Smooth muscle cell (in vitro differentiated cells): ENCODE measurements at regions not wholly inside any gene's neighbourhood (a gene's known extent, or its start where the extent isn't known, plus 50 kb on each side); places are given as distances from the start of the nearest gene placed in this dataset.

Experiments used
- DNase-seq: peaks from one replicate; lab custom pipeline; 2025; ENCODE audit not compliant: unreplicated experiment; lab: John Stamatoyannopoulos, UW
- H2AFZ ChIP-seq: fragments of 200-600 bp; sonication (generic); 2 replicates; pipeline ENCODE4 v1.6.0; 2016; ENCODE audit warnings: antibody characterized with exemption, low read depth, mild to moderate bottlenecking
- H3F3A ChIP-seq: fragments of 200-600 bp; sonication (generic); 2 replicates; pipeline ENCODE4 v1.6.0; 2017; ENCODE audit warnings: antibody characterized with exemption, low read depth
- H3K27ac ChIP-seq: fragments of 200-600 bp; sonication (generic); 2 replicates; pipeline ENCODE4 v1.5.1; 2016; ENCODE audit warnings: low read depth, mild to moderate bottlenecking
- H3K27me3 ChIP-seq: fragments of 200-600 bp; sonication (generic); 2 replicates; pipeline ENCODE4 v1.6.1; 2016; ENCODE audit warnings: low read depth, mild to moderate bottlenecking
- H3K36me3 ChIP-seq: fragments of 200-600 bp; sonication (generic); 2 replicates; pipeline ENCODE4 v1.5.1; 2016; ENCODE audit warnings: low read depth
- H3K4me1 ChIP-seq: fragments of 200-600 bp; sonication (generic); 2 replicates; pipeline ENCODE4 v1.5.1; 2016; ENCODE audit warnings: low read depth
- H3K4me2 ChIP-seq: fragments of 200-600 bp; sonication (generic); 2 replicates; pipeline ENCODE4 v1.6.0; 2016; ENCODE audit warnings: mild to moderate bottlenecking
- H3K4me3 ChIP-seq: fragments of 200-600 bp; sonication (generic); 2 replicates; pipeline ENCODE4 v1.5.1; 2016; ENCODE audit warnings: mild to moderate bottlenecking
- H3K79me2 ChIP-seq: fragments of 200-600 bp; sonication (generic); 2 replicates; pipeline ENCODE4 v1.6.0; 2016; ENCODE audit warnings: low read depth, mild to moderate bottlenecking
- H3K9ac ChIP-seq: fragments of 200-600 bp; sonication (generic); 2 replicates; pipeline ENCODE4 v1.6.0; 2016; ENCODE audit warnings: low read depth
- H3K9me3 ChIP-seq: fragments of 200-600 bp; sonication (generic); replicated peaks from 2 replicates; pipeline ENCODE4 v1.5.1; 2016; ENCODE audit warnings: low read depth
- H4K20me1 ChIP-seq: fragments of 200-600 bp; sonication (generic); 2 replicates; pipeline ENCODE4 v1.6.0; 2016; ENCODE audit warnings: low read depth
- WGBS: methylation state at CpG from one replicate; pipeline ENCODE4 v1.1.7; 2016; ENCODE audit warnings: low lambda C conversion rate; 5-methylcytosine and 5-hydroxymethylcytosine counted together
- TF ChIP-seq, protein P1 (sequence below): fragments of 200-600 bp; sonication (generic); IDR thresholded peaks from 2 replicates; pipeline ENCODE4 v1.5.1; 2017; ENCODE audit warnings: borderline replicate concordance, mild to moderate bottlenecking, antibody characterized with exemption; ENCODE audit not compliant: insufficient read depth, poor library complexity, severe bottlenecking

DNA sequence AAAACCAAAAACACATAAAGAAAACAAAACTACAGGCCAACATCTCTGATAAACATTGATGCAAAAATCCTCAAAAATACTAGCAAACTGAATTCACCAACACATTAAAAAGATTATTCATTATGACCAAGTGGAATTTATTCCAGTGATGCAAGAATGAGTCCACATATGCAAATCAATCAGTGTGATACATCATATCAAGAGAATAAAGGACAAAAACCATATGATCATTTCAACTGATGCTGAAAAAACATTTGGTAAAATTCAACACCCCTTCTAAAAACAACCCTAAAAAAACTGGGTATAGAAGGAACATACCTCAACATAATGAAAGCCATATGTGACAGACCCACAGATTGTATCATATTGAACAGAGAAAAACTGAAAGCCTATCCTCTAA, 265.6 kb upstream of the DCBLD2 start:
- H3K4me1 ChIP-seq = no peaks in the 10 kb centered on the region
- no peak overlapping the region for H3K4me2 ChIP-seq
- H2AFZ ChIP-seq = no peak overlapping the region
- no peaks in the 10 kb centered on the region for H3K9me3 ChIP-seq
- TF ChIP-seq, protein P1, sequence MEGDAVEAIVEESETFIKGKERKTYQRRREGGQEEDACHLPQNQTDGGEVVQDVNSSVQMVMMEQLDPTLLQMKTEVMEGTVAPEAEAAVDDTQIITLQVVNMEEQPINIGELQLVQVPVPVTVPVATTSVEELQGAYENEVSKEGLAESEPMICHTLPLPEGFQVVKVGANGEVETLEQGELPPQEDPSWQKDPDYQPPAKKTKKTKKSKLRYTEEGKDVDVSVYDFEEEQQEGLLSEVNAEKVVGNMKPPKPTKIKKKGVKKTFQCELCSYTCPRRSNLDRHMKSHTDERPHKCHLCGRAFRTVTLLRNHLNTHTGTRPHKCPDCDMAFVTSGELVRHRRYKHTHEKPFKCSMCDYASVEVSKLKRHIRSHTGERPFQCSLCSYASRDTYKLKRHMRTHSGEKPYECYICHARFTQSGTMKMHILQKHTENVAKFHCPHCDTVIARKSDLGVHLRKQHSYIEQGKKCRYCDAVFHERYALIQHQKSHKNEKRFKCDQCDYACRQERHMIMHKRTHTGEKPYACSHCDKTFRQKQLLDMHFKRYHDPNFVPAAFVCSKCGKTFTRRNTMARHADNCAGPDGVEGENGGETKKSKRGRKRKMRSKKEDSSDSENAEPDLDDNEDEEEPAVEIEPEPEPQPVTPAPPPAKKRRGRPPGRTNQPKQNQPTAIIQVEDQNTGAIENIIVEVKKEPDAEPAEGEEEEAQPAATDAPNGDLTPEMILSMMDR = no peak
- no peaks in the 10 kb centered on the region for H3F3A ChIP-seq
- H3K27ac ChIP-seq = no peak overlapping the region
- H3K9ac ChIP-seq = no peak overlapping the region
- DNase-seq = no peak
- H3K27me3 ChIP-seq = no peaks in the 10 kb centered on the region
- H4K20me1 ChIP-seq = no peaks in the 10 kb centered on the region
- no peak overlapping the region for H3K4me3 ChIP-seq
- no peaks in the 10 kb centered on the region for H3K79me2 ChIP-seq
- H3K36me3 ChIP-seq = no peaks in the 10 kb centered on the region

GRCh38 chr3:99163314-99163713, 261.8 kb upstream of the DCBLD2 start:
- Histone ChIP-seq H3K27ac (no peak overlapping the region), H3K9ac (no peak overlapping the region), H3K4me2 (no peak overlapping the region), H3K4me3 (no peak overlapping the region), H4K20me1 (no peaks in the 10 kb centered on the region), H3F3A (no peaks in the 10 kb centered on the region), H3K9me3 (peaks cover 7% of the 10 kb centered on the region), H3K79me2 (no peaks in the 10 kb centered on the region), H3K27me3 (no peaks in the 10 kb centered on the region), H3K4me1 (no peaks in the 10 kb centered on the region), H2AFZ (no peak overlapping the region), H3K36me3 (no peaks in the 10 kb centered on the region)
- 94% methylated on average over 3 of the region's 3 CpGs for WGBS
- no peak for DNase-seq
- TF ChIP-seq, protein P1 = no peak

DNA sequence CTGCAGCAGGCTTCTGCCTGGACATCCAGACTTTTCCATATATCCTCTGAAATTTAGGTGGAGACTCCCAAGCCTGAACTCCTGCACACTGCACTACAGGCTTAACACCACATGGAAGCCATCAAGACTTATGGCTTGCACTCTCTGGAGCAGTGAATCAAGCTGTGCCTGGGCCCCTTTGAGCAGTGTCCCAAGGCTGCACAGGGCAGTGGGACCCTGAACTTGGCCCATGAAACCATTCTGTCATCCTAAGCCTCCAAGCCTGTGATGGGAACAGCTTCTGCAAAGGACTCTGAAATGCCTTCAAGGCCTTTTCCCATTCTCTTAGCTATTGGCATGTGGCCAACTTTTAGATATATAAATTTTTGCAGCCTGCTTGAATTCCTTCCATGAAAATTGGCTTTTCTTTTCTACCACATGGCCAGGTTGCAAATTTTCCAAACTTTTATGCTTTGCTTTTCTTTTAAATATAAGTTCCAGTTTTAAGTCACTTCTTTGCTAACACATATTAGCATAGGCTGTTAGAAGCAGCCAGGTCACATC, 257.8 kb upstream of the DCBLD2 start:
- DNase-seq = no peak
- peaks cover 7% of the 10 kb centered on the region for H3K9me3 ChIP-seq
- H4K20me1 ChIP-seq = no peaks in the 10 kb centered on the region
- H2AFZ ChIP-seq = no peak overlapping the region
- H3K4me3 ChIP-seq = no peak overlapping the region
- H3K27me3 ChIP-seq = no peaks in the 10 kb centered on the region
- H3K79me2 ChIP-seq = no peaks in the 10 kb centered on the region
- H3K4me1 ChIP-seq = no peaks in the 10 kb centered on the region
- H3K4me2 ChIP-seq = no peak overlapping the region
- H3F3A ChIP-seq = no peaks in the 10 kb centered on the region
- H3K27ac ChIP-seq = no peak overlapping the region
- TF ChIP-seq, protein P1 = no peak
- H3K36me3 ChIP-seq = no peaks in the 10 kb centered on the region
- no peak overlapping the region for H3K9ac ChIP-seq

DNA sequence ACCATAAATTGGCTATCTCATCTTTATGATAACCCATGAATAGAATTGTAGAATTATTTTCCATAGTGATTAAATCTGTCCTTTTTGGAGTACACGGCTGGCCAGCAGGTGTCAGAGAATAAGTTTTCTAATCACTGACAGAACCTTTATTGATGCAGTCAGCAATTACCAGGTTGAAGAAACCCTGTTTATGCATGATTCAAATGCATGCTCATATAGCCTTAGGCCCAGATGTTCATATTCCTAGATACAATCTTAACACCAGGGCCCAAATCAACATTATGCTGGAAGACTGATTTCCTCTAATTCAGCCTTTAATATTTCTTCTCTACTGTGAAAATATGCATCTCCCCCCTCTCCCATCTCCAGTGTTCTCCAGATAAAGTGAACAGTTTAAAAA, 243.5 kb upstream of the DCBLD2 start:
- H3K4me2 ChIP-seq = no peak overlapping the region
- WGBS = 89% methylated on average over 1 of the region's 1 CpG
- no peaks in the 10 kb centered on the region for H3K79me2 ChIP-seq
- no peaks in the 10 kb centered on the region for H3F3A ChIP-seq
- H3K27ac ChIP-seq = no peak overlapping the region
- TF ChIP-seq, protein P1 = no peak
- no peaks in the 10 kb centered on the region for H4K20me1 ChIP-seq
- no peak for DNase-seq
- H3K4me3 ChIP-seq = no peak overlapping the region
- H3K4me1 ChIP-seq = no peaks in the 10 kb centered on the region
- no peaks in the 10 kb centered on the region for H3K27me3 ChIP-seq
- no peak overlapping the region for H2AFZ ChIP-seq
- no peaks in the 10 kb centered on the region for H3K9me3 ChIP-seq
- H3K36me3 ChIP-seq = no peaks in the 10 kb centered on the region
- H3K9ac ChIP-seq = no peak overlapping the region
